NCI-H2171 treated with DMSO at 0.1 percent for 48 hours (cell line): ENCODE measurements at regions not wholly inside any gene's neighbourhood (a gene's known extent, or its start where the extent isn't known, plus 50 kb on each side); places are given as distances from the start of the nearest gene placed in this dataset.
"Not testable (repeated sequence)": the region's sequence is repeated elsewhere in the genome, so short reads cannot be mapped to it uniquely, and the experiment has no call there.

Experiments
- DNase-seq: peaks from one replicate; lab custom pipeline; 2025; lab: John Stamatoyannopoulos, UW

GRCh38 chr16:73951481-73951880, 345.1 kb upstream of the PSMD7 start:
- DNase-seq, result no peak

DNA sequence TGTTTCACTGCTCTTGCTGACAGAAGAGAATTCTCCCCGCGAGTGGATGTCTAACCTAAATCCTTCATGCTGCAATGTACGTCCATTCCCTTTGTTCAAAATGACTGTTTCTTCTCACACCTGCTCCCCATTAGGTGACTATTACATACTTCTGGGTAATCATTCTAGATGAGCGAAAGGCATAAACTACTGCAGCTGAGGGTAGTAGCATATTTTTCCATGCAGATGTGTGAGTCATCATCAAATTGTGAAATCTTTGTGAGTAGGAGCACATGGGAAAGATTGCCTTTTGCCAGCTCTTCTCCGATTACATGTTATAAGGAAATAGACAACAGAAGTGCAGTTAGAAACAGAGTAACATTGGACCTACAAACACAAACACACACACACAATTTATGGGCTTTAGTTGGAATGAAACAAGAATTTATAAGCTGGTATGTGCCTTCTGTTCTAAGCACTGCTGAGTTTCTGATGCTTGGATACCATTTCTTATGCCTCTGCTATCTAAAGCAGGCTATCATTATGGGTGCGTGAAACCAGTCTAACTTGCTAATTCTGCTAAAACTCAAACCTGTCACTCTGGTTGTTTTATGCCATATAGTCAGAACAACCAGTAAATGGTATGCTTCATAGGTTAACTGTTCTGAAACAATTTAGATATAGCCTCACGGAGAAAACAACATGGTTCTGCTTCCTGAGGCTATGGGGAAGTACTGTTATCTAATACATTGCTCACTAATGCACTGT, 346.9 kb upstream of the PSMD7 start:
- DNase-seq, result no peak

DNA sequence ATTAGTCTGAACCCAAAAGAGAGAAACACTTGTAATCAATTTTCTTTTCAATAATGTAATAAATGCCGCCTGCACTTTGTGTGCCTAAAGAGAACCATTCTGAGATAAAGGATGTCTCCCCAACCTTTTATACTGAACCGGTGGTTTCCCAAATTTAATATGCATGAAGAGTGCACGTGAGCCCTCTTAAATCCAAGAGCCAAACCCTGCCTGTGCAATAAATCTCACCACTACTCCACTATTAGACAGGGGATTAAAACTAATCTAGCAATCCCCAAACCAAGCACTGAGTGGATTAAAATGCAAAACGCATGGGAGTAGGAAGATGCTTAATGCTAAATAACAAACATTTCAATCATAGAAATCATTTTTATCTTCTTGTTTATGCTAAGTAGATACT, 351.0 kb upstream of the PSMD7 start:
- DNase-seq, result no peak

GRCh38 chr16:73943184-73943583, 353.4 kb upstream of the PSMD7 start:
- not testable (repeated sequence) for DNase-seq

- not testable (repeated sequence) for DNase-seq
Measured at GRCh38 chr16:73940786-73941185, 355.8 kb upstream of the PSMD7 start.

- DNase-seq, result no peak
Measured at GRCh38 chr16:73923951-73924350, 372.7 kb upstream of the PSMD7 start.

- DNase-seq, result no peak
Measured at GRCh38 chr16:73921295-73921694, 375.3 kb upstream of the PSMD7 start.

DNA sequence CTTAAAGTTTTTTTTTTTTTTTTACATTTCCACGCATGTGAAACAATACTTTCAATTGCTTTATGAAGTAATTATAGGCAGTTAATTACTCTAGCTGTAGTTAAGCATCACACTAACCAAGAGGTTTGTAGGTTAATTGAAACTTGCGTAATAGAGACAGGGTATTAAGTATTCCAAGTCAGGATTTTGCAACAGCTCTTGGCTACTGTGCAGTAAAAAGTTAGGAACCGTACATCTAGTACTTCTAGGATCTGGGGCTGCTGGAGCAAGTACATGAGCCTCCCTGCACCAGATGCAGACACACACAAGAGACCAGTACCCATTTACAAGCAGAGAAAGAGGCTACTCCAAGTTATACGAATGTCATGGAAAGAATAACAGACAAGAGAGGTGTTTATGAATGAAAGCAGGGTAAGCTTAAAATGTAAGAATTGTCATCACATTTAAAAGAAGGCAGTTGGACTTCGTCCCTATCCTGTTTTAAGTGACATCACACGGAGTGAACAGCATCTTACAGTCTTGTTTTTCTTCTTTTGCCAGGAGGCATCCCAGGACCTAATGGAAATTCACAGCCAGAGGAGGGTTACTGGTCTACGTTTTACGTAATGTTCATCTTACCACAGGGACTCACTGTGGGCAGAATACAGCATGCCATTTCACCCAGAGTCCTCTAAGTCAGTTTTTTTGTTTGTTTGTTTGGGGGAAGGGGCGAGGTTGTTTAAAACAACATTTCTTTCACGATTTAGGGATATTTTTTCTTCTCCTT, 379.6 kb upstream of the PSMD7 start:
- DNase-seq, result no peak

- DNase-seq, result no peak
Measured at GRCh38 chr16:73915935-73916334, 380.7 kb upstream of the PSMD7 start.

GRCh38 chr16:73915140-73915539, 381.5 kb upstream of the PSMD7 start:
- DNase-seq, result no peak

- no peak for DNase-seq
Measured at GRCh38 chr16:73912850-73913249, 383.8 kb upstream of the PSMD7 start.

GRCh38 chr16:73912281-73912680, 384.3 kb upstream of the PSMD7 start:
- DNase-seq, result no peak

- DNase-seq, result no peak
Measured at GRCh38 chr16:73909529-73910035, 387.0 kb upstream of the PSMD7 start.

GRCh38 chr16:73891129-73891542, 405.5 kb upstream of the PSMD7 start:
- no peak for DNase-seq

DNA sequence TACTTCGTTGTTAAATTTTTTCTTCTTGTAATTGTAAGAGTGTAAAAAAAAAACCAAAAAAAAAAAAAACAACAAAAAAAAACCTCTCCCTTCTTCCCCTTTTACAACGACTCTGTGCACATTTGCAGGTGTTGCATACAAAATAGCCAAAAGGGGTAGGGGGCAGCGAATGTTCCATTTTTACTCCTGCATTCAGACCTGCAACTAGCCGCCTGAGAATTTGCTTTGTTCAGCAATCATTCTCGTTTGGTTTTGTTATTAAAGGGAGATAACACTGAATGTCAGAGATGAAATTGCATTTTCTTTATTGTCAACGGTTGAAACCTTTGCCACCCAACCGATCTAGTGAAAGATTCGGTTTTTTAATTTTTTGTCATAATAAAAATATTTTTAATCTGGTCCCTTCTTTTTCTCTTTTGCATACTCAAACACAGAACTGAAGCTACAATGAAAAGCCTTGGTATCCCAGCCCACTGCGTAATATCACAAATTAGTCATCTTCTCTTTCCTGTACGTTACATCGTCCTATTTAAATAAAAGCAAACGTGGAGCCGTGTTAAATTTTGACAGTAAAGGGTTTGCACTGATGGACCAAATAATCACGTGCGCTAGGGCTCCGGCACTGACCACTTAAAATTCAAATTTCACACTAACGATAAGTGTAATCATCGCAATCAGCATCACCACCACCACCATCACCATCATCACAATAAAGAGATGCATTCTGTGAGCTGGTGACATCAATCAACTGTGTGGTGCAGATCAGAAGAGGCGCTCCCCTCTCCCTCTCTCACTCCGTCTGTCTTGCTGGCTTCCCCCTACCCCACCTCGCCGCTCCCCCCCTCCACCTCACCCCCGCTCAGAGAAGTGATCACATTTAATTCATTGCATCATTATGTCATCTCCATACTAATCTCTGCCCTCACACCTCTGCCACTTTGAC, 406.2 kb upstream of the PSMD7 start:
- no peak for DNase-seq

DNA sequence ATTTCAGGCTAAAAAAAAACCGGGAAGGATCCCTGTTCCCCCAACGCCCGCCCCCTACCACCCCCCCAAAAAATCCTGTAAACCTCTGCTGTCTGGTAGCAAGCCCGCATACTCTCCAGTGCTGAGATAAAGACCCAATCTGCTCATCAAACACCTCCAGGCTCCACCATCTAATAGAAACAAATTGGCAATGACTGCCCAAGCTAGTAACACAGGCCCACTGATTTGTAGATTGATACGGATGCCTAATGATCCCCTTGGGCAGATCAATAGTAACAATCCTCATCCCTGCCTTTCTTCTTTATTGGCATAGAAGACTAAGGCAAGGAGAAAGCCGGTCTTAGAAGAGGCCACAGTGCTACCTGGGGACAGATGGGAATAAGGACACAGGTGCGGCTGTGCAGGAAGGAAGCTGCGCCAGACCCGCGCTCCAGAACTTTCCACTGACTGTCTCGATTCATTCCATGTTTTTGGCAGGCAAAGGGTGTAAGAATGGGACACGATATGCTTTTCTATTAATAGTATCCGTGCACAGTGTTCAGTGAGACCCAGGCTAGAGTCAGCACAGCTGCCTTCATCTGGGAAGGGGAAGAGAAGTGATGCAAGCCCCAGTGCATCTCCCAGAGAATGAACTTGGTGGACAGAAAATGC, 407.6 kb upstream of the PSMD7 start:
- no peak for DNase-seq

DNA sequence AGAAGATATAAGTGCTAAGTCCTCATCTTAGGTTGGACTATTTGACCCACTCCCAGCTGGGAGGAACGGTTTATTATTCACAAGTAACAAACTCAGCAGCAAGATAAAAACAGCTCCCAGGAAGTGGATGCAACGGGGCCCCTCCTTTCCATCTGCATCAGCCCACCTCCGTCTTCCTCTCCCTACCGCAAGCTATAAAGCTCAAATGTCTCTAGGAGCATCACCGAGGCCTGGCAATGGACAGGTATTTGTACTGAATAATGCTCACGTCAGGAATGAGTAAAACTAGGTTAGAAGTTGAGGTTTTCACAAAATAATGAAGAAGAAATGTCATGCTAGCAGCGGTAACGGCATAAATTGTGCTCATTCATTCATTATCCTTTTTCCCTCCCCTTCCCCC, 408.7 kb upstream of the PSMD7 start:
- no peak for DNase-seq

GRCh38 chr16:73886426-73886825, 410.2 kb upstream of the PSMD7 start:
- DNase-seq, result no peak

DNA sequence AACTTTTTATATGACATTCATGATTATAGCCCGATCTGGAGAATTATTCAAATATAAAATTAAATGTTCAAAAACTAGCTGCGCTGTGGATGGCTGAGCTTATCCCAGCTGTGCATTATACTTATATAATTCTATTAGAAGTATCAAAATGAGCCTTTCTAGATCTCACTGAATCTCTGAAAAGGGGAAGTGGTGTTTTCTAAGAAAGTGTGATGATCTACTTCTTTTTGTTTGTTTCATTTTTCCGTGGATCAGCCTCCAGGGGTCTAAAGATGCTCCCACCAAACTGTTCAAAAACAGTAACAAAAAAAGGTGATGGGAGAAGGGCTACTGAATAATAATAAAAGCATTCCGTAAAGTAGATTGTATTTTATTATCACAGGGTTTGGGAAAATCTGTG, 411.3 kb upstream of the PSMD7 start:
- no peak for DNase-seq

GRCh38 chr16:73883841-73884240, 412.8 kb upstream of the PSMD7 start:
- no peak for DNase-seq

GRCh38 chr16:73883126-73883525, 413.5 kb upstream of the PSMD7 start:
- no peak for DNase-seq

DNA sequence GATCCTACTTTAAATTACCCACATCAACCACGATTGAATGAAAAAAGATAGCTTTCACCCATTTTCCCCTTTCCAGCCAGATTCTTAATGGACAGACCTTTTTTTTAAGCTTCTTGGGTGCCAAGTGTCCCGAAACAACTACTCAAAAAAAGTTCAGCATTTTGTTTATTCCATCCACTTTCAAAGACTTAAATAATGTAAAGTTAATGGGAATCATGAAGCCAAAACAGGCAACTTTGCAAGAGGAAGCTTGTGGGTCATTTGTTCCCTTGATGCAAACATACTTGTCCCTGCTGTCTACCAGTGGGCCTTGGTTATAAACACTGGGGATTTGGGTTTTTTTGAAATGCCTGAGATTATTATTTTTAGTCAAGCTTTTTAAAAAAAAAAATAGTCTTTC, 414.0 kb upstream of the PSMD7 start:
- DNase-seq, result no peak
